LNCaP clone FGC (cell line): ENCODE measurements at regions not wholly inside any gene's neighbourhood (a gene's known extent, or its start where the extent isn't known, plus 50 kb on each side); places are given as distances from the start of the nearest gene placed in this dataset.
A peak's percentile ranks its signal among the peaks of the same experiment; 100 is the strongest.

Experiments used
- DNase-seq: peaks from one replicate; pipeline ENCODE4 v3.0.0-alpha.2; 2011; ENCODE audit warnings: low read depth
- H3K4me3 ChIP-seq: 2 replicates; pipeline ENCODE4 v1.5.1; 2011; ENCODE audit warnings: mild to moderate bottlenecking, low read depth, low read length, control low read depth
- CTCF ChIP-seq: IDR thresholded peaks from 2 replicates; pipeline ENCODE4 v1.5.1; 2012; ENCODE audit warnings: mild to moderate bottlenecking; ENCODE audit not compliant: control insufficient read depth, insufficient read depth; ENCODE audit errors: extremely low read depth

- no peak for TF ChIP-seq CTCF
- no peak overlapping the region for H3K4me3 ChIP-seq
- no peak for DNase-seq
Measured at GRCh38 chr16:50889276-50889675, 147.4 kb downstream of the CYLD start.

GRCh38 chr16:50888486-50889261 lies 146.8 kb downstream of the CYLD start:
- H3K4me3 ChIP-seq, result no peak overlapping the region
- no peak for DNase-seq
- no peak for TF ChIP-seq CTCF

- TF ChIP-seq CTCF, result no peak
- no peak for DNase-seq
- H3K4me3 ChIP-seq, result no peak overlapping the region
Measured at GRCh38 chr16:50887500-50888298, 145.8 kb downstream of the CYLD start.

GRCh38 chr16:50884066-50884860 lies 142.4 kb downstream of the CYLD start:
- TF ChIP-seq CTCF, result peak; percentile 63
- no peak for DNase-seq
- H3K4me3 ChIP-seq, result no peak overlapping the region

- H3K4me3 ChIP-seq, result no peak overlapping the region
- no peak for TF ChIP-seq CTCF
- DNase-seq, result no peak
Measured at GRCh38 chr16:50881956-50882355, 140.1 kb downstream of the CYLD start.

- H3K4me3 ChIP-seq, result no peak overlapping the region
- DNase-seq, result no peak
- TF ChIP-seq CTCF, result no peak
Measured at GRCh38 chr16:50881331-50881830, 139.5 kb downstream of the CYLD start.
